ENCODE measurements at regions not wholly inside any gene's neighbourhood (a gene's known extent, or its start where the extent isn't known, plus 50 kb on each side); places are given as distances from the start of the nearest gene placed in this dataset.

GRCh38 chr9:80387828-80388227 lies 816.1 kb downstream of the TLE4 start:
- Histone ChIP-seq H3K4me2 (no peak overlapping the region), H2AFZ (no peak overlapping the region), H3K27ac (no peak overlapping the region), H3F3A (ENCODE audit: insufficient read depth, low read depth) (no peaks in the 10 kb centered on the region), H3K4me3 (no peak overlapping the region), H3K36me3 (ENCODE audit: low read depth) (no peaks in the 10 kb centered on the region), H3K9me2 (ENCODE audit: insufficient read depth) (no peaks in the 10 kb centered on the region), H3K79me2 (ENCODE audit: low read depth) (no peaks in the 10 kb centered on the region), H4K20me1 (ENCODE audit: insufficient read depth) (no peaks in the 10 kb centered on the region), H3K4me1 (replicated peaks; ENCODE audit: insufficient read depth) (no peaks in the 10 kb centered on the region), H3K27me3 (ENCODE audit: insufficient read depth, low read depth) (no peaks in the 10 kb centered on the region), H3K9me3 (ENCODE audit: insufficient read depth, low read depth) (no peaks in the 10 kb centered on the region)
- DNase-seq: no peak
- TF ChIP-seq, protein P1, sequence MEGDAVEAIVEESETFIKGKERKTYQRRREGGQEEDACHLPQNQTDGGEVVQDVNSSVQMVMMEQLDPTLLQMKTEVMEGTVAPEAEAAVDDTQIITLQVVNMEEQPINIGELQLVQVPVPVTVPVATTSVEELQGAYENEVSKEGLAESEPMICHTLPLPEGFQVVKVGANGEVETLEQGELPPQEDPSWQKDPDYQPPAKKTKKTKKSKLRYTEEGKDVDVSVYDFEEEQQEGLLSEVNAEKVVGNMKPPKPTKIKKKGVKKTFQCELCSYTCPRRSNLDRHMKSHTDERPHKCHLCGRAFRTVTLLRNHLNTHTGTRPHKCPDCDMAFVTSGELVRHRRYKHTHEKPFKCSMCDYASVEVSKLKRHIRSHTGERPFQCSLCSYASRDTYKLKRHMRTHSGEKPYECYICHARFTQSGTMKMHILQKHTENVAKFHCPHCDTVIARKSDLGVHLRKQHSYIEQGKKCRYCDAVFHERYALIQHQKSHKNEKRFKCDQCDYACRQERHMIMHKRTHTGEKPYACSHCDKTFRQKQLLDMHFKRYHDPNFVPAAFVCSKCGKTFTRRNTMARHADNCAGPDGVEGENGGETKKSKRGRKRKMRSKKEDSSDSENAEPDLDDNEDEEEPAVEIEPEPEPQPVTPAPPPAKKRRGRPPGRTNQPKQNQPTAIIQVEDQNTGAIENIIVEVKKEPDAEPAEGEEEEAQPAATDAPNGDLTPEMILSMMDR (conservative IDR thresholded peaks at IDR 0.05): no peak
- TF ChIP-seq EZH2 (IDR thresholded peaks at IDR 0.05; ENCODE audit: low read depth): no peak
- intact Hi-C loops (cut with micrococcal nuclease; ENCODE audit: unreplicated experiment): no loop called here
- POLR2A ChIA-PET (ENCODE audit: unreplicated experiment): no interaction called here
- no TSS peak for BruUV-seq (replicated peaks)
- CTCF ChIA-PET: no interaction called here

DNA sequence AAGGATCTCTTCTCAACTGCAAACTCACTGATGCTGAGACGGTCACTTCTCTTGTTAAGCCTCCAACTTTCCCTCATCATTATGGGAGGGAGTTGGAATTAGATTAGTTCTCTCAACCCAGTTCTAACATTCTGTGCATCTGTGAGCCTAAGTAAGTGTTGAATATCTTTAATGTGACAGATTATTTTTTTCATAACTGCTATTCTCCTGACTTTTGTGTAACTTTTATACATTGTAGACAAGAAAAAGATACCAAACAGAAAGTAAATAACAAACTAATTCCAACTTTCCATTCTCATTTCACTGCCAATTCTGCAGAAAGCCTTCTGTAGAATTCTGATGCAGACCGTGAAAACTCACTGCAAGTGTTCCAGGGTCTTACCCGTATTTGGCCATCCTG lies 813.5 kb downstream of the TLE4 start:
- no peaks in the 10 kb centered on the region for H3F3A ChIP-seq (ENCODE audit: insufficient read depth, low read depth)
- H2AFZ ChIP-seq: no peak overlapping the region
- H3K4me3 ChIP-seq: no peak overlapping the region
- intact Hi-C loops (cut with micrococcal nuclease; ENCODE audit: unreplicated experiment): no loop called here
- BruUV-seq (replicated peaks): no TSS peak
- H3K27me3 ChIP-seq (ENCODE audit: insufficient read depth, low read depth): no peaks in the 10 kb centered on the region
- no peaks in the 10 kb centered on the region for H4K20me1 ChIP-seq (ENCODE audit: insufficient read depth)
- TF ChIP-seq EZH2 (IDR thresholded peaks at IDR 0.05; ENCODE audit: low read depth): no peak
- TF ChIP-seq, protein P1 (conservative IDR thresholded peaks at IDR 0.05): no peak
- no peak overlapping the region for H3K4me2 ChIP-seq
- no peaks in the 10 kb centered on the region for H3K36me3 ChIP-seq (ENCODE audit: low read depth)
- ChIA-PET POLR2A (ENCODE audit: unreplicated experiment) (no interaction called here), CTCF (no interaction called here)
- H3K4me1 ChIP-seq (replicated peaks; ENCODE audit: insufficient read depth): no peaks in the 10 kb centered on the region
- DNase-seq: no peak
- no peaks in the 10 kb centered on the region for H3K9me3 ChIP-seq (ENCODE audit: insufficient read depth, low read depth)
- H3K9me2 ChIP-seq (ENCODE audit: insufficient read depth): no peaks in the 10 kb centered on the region
- H3K79me2 ChIP-seq (ENCODE audit: low read depth): no peaks in the 10 kb centered on the region
- no peak overlapping the region for H3K27ac ChIP-seq

- DNase-seq: no peak
- H4K20me1 ChIP-seq (ENCODE audit: insufficient read depth): no peaks in the 10 kb centered on the region
Observed at GRCh38 chr9:80383331-80383730, 811.6 kb downstream of the TLE4 start.

More at GRCh38 chr9:80383331-80383730, 811.6 kb downstream of the TLE4 start:
- Histone ChIP-seq H3K9me2 (ENCODE audit: insufficient read depth) (no peaks in the 10 kb centered on the region), H3K27ac (no peak overlapping the region), H3K4me3 (no peak overlapping the region), H3F3A (ENCODE audit: insufficient read depth, low read depth) (peaks cover 2% of the 10 kb centered on the region; the same call in 1 of the 2 replicates), H3K36me3 (ENCODE audit: low read depth) (no peaks in the 10 kb centered on the region), H3K9me3 (ENCODE audit: insufficient read depth, low read depth) (no peaks in the 10 kb centered on the region), H2AFZ (no peak overlapping the region), H3K27me3 (ENCODE audit: insufficient read depth, low read depth) (no peaks in the 10 kb centered on the region), H3K4me2 (no peak overlapping the region), H3K79me2 (ENCODE audit: low read depth) (no peaks in the 10 kb centered on the region), H3K4me1 (replicated peaks; ENCODE audit: insufficient read depth) (0 out of 2 replicates have a peak, but pooled peaks cover 7% of the 10 kb centered on the region)
- intact Hi-C loops (cut with micrococcal nuclease; ENCODE audit: unreplicated experiment): no loop called here
- ChIA-PET POLR2A (ENCODE audit: unreplicated experiment) (no interaction called here), CTCF (no interaction called here)
- BruUV-seq (replicated peaks): no TSS peak
- TF ChIP-seq, protein P1 (conservative IDR thresholded peaks at IDR 0.05): no peak
- TF ChIP-seq EZH2 (IDR thresholded peaks at IDR 0.05; ENCODE audit: low read depth): no peak
